HepG2 (cell line): ENCODE measurements at regions not wholly inside any gene's neighbourhood (a gene's known extent, or its start where the extent isn't known, plus 50 kb on each side); places are given as distances from the start of the nearest gene placed in this dataset.

Experiments used
- ATAC-seq: fragments of 200-7000 bp; cut with Tn5 transposase; 3 replicates; pipeline ENCODE4 v1.9.1; 2020; ENCODE audit warnings: mild to moderate bottlenecking, moderate library complexity
- BruUV-seq: library from RNA; stranded (reverse); fragments of 400-500 nt; replicated peaks from 2 replicates; lab custom pipeline; 2021; lab: Mats Ljungman, UMichigan
- CTCF ChIA-PET: fragments of 300-600 bp; formaldehyde crosslinking; extraction: SDS; loops from one replicate; lab custom pipeline; 2021; ENCODE audit warnings: low total read pairs, inconsistent platforms, low intra/inter-chr PET ratio; lab: Yijun Ruan, JAX
- POLR2A ChIA-PET: fragments of 350-600 bp; sonication (Branson Sonifier 250); formaldehyde crosslinking; loops from one replicate; lab custom pipeline; 2020; ENCODE audit warnings: antibody characterized with exemption, inconsistent platforms; lab: Yijun Ruan, JAX
- DNase-seq: peaks from one replicate; pipeline ENCODE4 v3.0.0-alpha.2; 2015; ENCODE audit warnings: low spot score
- FAIRE-seq: peaks from 3 replicates; lab custom pipeline; 2011; peaks lifted over from hg19 to GRCh38; lab: Jason Lieb, UNC
- H2AFZ ChIP-seq: one replicate; pipeline ENCODE4 v1.6.1; 2011; ENCODE audit warnings: low read length, inconsistent platforms
- H3K27ac ChIP-seq: fragments of 300-600 bp; 3 replicates; pipeline ENCODE4 v1.8.0; 2011; ENCODE audit warnings: mixed run types, mild to moderate bottlenecking, mixed read lengths, low read length, inconsistent platforms; ENCODE audit not compliant: insufficient read depth; ENCODE audit errors: extremely low read length
- H3K27me3 ChIP-seq, 2 experiments: fragments of 200-600 bp in 1 of 2; 2 replicates in 1 of 2; 3 replicates in 1 of 2; pipeline versions ENCODE4 v1.6.0 to v1.8.0; 2011; ENCODE audit warnings: low read length in 2 of 2, mild to moderate bottlenecking in 2 of 2, moderate library complexity in 2 of 2, inconsistent platforms in 1 of 2; ENCODE audit not compliant: insufficient read depth in 2 of 2, control insufficient read depth in 1 of 2
- H3K36me3 ChIP-seq, 2 experiments: fragments of 200-600 bp in 1 of 2; replicated peaks in 1 of 2; 2 replicates in 1 of 2; 3 replicates in 1 of 2; pipeline versions ENCODE4 v1.5.1 to v1.8.0; 2011; ENCODE audit warnings: low read length in 2 of 2, inconsistent platforms in 1 of 2; ENCODE audit not compliant: insufficient read depth in 2 of 2, control insufficient read depth in 1 of 2
- H3K4me1 ChIP-seq: 2 replicates; pipeline ENCODE4 v1.5.1; 2012; ENCODE audit warnings: low read length, inconsistent platforms; ENCODE audit not compliant: insufficient read depth
- H3K4me2 ChIP-seq: 2 replicates; pipeline ENCODE4 v1.6.0; 2011; ENCODE audit warnings: low read depth, low read length, inconsistent platforms
- H3K4me3 ChIP-seq, 3 experiments: fragments of 200-600 bp in 1 of 3; sonication (generic), shearing (Covaris generic) in 1 of 3; replicated peaks in 1 of 3; 2 replicates each; pipeline ENCODE4 v1.5.1; 2011 to 2016; ENCODE audit warnings: low read length in 3 of 3, inconsistent platforms in 2 of 3, low read depth in 2 of 3, mild to moderate bottlenecking in 2 of 3, control low read depth in 1 of 3, mixed read lengths in 1 of 3; ENCODE audit not compliant: insufficient read depth in 1 of 3
- H3K79me2 ChIP-seq: one replicate; pipeline ENCODE4 v1.6.1; 2011; ENCODE audit warnings: low read length, inconsistent platforms; ENCODE audit not compliant: insufficient read depth
- H3K9ac ChIP-seq: 2 replicates; pipeline ENCODE4 v1.6.0; 2011; ENCODE audit warnings: mild to moderate bottlenecking, low read depth, low read length, inconsistent platforms; ENCODE audit not compliant: insufficient read depth
- H3K9me3 ChIP-seq: 2 replicates; pipeline ENCODE4 v1.5.1; 2012; ENCODE audit warnings: mild to moderate bottlenecking, low read length
- H4K20me1 ChIP-seq: 2 replicates; pipeline ENCODE4 v1.6.0; 2011; ENCODE audit warnings: inconsistent platforms, mild to moderate bottlenecking, low read length, moderate library complexity; ENCODE audit not compliant: insufficient read depth
- AHDC1 ChIP-seq: sonication (generic); formaldehyde crosslinking; IDR thresholded peaks from 2 replicates; pipeline ENCODE4 v1.5.1; 2020; ENCODE audit warnings: mild to moderate bottlenecking, missing genetic modification reagents, borderline replicate concordance
- DBP ChIP-seq: sonication (generic); formaldehyde crosslinking; IDR thresholded peaks from 2 replicates; pipeline ENCODE4 v1.4.0; 2020; ENCODE audit warnings: missing genetic modification reagents; ENCODE audit errors: not compliant biosample characterization
- FOXM1 ChIP-seq: sonication (generic); formaldehyde crosslinking; IDR thresholded peaks from 2 replicates; pipeline ENCODE4 v1.5.0; 2020; ENCODE audit warnings: missing genetic modification reagents
- IRX3 ChIP-seq: sonication (generic); formaldehyde crosslinking; IDR thresholded peaks from 2 replicates; pipeline ENCODE4 v1.8.1; 2023; ENCODE audit warnings: mild to moderate bottlenecking, low read depth, missing genetic modification reagents, borderline replicate concordance
- MED1 ChIP-seq: sonication (generic); formaldehyde crosslinking; IDR thresholded peaks from 2 replicates; pipeline ENCODE4 v1.4.0; 2020; ENCODE audit warnings: missing genetic modification reagents
- NFYB ChIP-seq: sonication (generic); formaldehyde crosslinking; IDR thresholded peaks from 2 replicates; pipeline ENCODE4 v1.4.0; 2020; ENCODE audit warnings: missing genetic modification reagents
- SMAD1 ChIP-seq: sonication (generic); formaldehyde crosslinking; IDR thresholded peaks from 2 replicates; pipeline ENCODE4 v1.4.0; 2020; ENCODE audit warnings: missing genetic modification reagents, low read depth, mild to moderate bottlenecking, borderline replicate concordance
- SRF ChIP-seq: IDR thresholded peaks from 2 replicates; pipeline ENCODE4 v1.6.1; 2011; ENCODE audit warnings: mild to moderate bottlenecking, low read depth, low read length, moderate library complexity
- TRIM24 ChIP-seq: sonication (generic); formaldehyde crosslinking; IDR thresholded peaks from 2 replicates; pipeline ENCODE4 v1.8.0; 2022; ENCODE audit warnings: mild to moderate bottlenecking, missing genetic modification reagents
- ZBTB7B ChIP-seq: sonication (generic); formaldehyde crosslinking; IDR thresholded peaks from 2 replicates; pipeline ENCODE4 v1.4.0; 2020; ENCODE audit warnings: missing genetic modification reagents
- ZFP41 ChIP-seq: sonication (generic); formaldehyde crosslinking; IDR thresholded peaks from 2 replicates; pipeline ENCODE4 v1.4.0; 2020; ENCODE audit warnings: mild to moderate bottlenecking, missing genetic modification reagents, borderline replicate concordance
- ZFY ChIP-seq: sonication (generic); formaldehyde crosslinking; IDR thresholded peaks from 2 replicates; pipeline ENCODE4 v1.4.0; 2020; ENCODE audit warnings: missing genetic modification reagents
- ZNF136 ChIP-seq: sonication (generic); formaldehyde crosslinking; IDR thresholded peaks from 2 replicates; pipeline ENCODE4 v1.8.1; 2022; ENCODE audit warnings: low read depth, mild to moderate bottlenecking, moderate library complexity, missing genetic modification reagents
- ZNF605 ChIP-seq: sonication (generic); formaldehyde crosslinking; IDR thresholded peaks from 2 replicates; pipeline ENCODE4 v1.8.0; 2022; ENCODE audit warnings: mild to moderate bottlenecking, missing genetic modification reagents
- ZNF660 ChIP-seq: sonication (generic); formaldehyde crosslinking; IDR thresholded peaks from 2 replicates; pipeline ENCODE4 v1.5.1; 2020; ENCODE audit warnings: mild to moderate bottlenecking, low read depth, missing genetic modification reagents, borderline replicate concordance
- ZSCAN31 ChIP-seq: sonication (generic); formaldehyde crosslinking; IDR thresholded peaks from 2 replicates; pipeline ENCODE4 v1.5.0; 2020; ENCODE audit warnings: low read depth, mild to moderate bottlenecking, missing genetic modification reagents
- ZUFSP ChIP-seq: sonication (generic); formaldehyde crosslinking; IDR thresholded peaks from 2 replicates; pipeline ENCODE4 v1.9.0; 2021; ENCODE audit warnings: missing genetic modification reagents, mild to moderate bottlenecking, borderline replicate concordance
- WGBS: methylation state at CpG from one replicate; pipeline ENCODE4 v1.1.6; 2017; ENCODE audit warnings: low lambda C conversion rate; 5-methylcytosine and 5-hydroxymethylcytosine counted together
- in situ Hi-C: cut with HindIII; loops from 2 replicates; pipeline ENCODE4 v1.10.0; 2017; ENCODE audit warnings: low pct_unique_long_range_greater_than_20kb; ENCODE audit not compliant: extremely low pct_ligation_motif_present
- intact Hi-C: fragments of 100-400 bp; cut with micrococcal nuclease; formaldehyde crosslinking; loops from one replicate; pipeline ENCODE4 v1.10.0; 2022; ENCODE audit not compliant: unreplicated experiment

- H4K20me1 ChIP-seq, result no peaks in the 10 kb centered on the region
- H2AFZ ChIP-seq, result no peak overlapping the region
- ATAC-seq, result no peak
- in situ Hi-C loops, result no loop called here
- TF ChIP-seq SMAD1 (CRISPR knock-in tag), result no peak
- TF ChIP-seq DBP (CRISPR knock-in tag), result no peak
- no peak for TF ChIP-seq ZFP41 (CRISPR knock-in tag)
- no peak for TF ChIP-seq ZNF660 (CRISPR knock-in tag)
- TF ChIP-seq ZUFSP (CRISPR knock-in tag), result no peak
- TF ChIP-seq ZSCAN31 (CRISPR knock-in tag), result no peak
- no peak for TF ChIP-seq SRF
- TF ChIP-seq IRX3 (CRISPR knock-in tag), result no peak
- no peak for TF ChIP-seq AHDC1
- no peak for TF ChIP-seq ZBTB7B (CRISPR knock-in tag)
- TF ChIP-seq NFYB (CRISPR knock-in tag), result no peak
- TF ChIP-seq ZFY (CRISPR knock-in tag), result no peak
- no peak for TF ChIP-seq ZNF136 (CRISPR knock-in tag)
- no peak for TF ChIP-seq ZNF605
- TF ChIP-seq TRIM24 (CRISPR knock-in tag), result no peak
- TF ChIP-seq FOXM1 (CRISPR knock-in tag), result no peak
- TF ChIP-seq MED1 (CRISPR knock-in tag), result no peak
- no peaks in the 10 kb centered on the region for H3K36me3 ChIP-seq
- H3K4me2 ChIP-seq, result no peak overlapping the region
- ChIA-PET POLR2A (no interaction called here), CTCF (no interaction called here)
- no peak overlapping the region for H3K27ac ChIP-seq
- DNase-seq, result no peak
- intact Hi-C loops, result no loop called here
- 2% methylated on average over 5 of the region's 5 CpGs for WGBS
- no peak overlapping the region for H3K4me3 ChIP-seq
- no TSS peak for BruUV-seq
- no peak overlapping the region for H3K9ac ChIP-seq
- no peaks in the 10 kb centered on the region for H3K4me1 ChIP-seq
- H3K9me3 ChIP-seq, result no peaks in the 10 kb centered on the region
- no peaks in the 10 kb centered on the region for H3K79me2 ChIP-seq
- no peaks in the 10 kb centered on the region for H3K27me3 ChIP-seq
- FAIRE-seq, result no peak
Observed at GRCh38 chr3:81908561-81908960, 147.1 kb upstream of the GBE1 start.
